ENCODE measurements at regions not wholly inside any gene's neighbourhood (a gene's known extent, or its start where the extent isn't known, plus 50 kb on each side); places are given as distances from the start of the nearest gene placed in this dataset.
"Not testable (repeated sequence)": the region's sequence is repeated elsewhere in the genome, so short reads cannot be mapped to it uniquely, and the experiment has no call there.

DNA sequence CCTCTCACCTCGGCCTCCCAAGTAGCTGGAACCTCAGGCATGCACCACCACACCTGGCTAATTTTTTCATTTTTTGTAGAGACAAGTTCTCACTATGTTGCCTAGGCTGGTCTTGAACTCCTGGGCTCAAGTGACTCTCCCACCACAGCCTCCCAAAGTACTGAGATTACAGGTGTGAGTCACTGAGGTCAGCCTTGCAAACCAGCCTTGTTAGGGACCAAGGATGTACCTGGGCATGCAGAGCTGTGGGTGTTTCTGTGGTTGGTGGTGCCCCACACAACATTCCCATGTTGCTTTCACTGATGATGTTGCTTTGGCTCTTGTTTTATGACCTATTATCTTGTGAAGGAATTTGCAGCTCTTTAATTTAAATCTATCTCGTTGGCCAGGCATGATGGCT lies 54.8 kb downstream of the OTUD1 start:
- no peak for DNase-seq

DNA sequence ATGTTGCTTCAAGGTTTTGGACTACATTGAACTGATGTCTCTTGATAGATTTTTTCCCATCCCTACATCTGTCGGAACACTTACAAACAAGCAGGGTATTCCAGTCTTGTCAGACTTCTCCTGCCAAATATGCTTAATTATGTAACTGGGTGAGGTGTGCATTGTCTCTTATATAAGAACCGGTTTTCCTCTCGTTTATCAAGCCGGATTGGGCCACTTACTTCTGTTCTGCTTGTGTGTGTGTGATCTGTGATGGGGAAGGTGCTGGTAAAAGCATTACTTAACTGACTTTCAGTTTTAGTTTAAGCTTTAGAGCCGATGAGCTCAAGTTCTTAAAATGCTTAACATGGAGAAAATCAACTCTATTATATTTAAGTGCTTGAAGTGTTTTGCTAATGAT lies 57.9 kb downstream of the OTUD1 start:
- no peak for DNase-seq

DNA sequence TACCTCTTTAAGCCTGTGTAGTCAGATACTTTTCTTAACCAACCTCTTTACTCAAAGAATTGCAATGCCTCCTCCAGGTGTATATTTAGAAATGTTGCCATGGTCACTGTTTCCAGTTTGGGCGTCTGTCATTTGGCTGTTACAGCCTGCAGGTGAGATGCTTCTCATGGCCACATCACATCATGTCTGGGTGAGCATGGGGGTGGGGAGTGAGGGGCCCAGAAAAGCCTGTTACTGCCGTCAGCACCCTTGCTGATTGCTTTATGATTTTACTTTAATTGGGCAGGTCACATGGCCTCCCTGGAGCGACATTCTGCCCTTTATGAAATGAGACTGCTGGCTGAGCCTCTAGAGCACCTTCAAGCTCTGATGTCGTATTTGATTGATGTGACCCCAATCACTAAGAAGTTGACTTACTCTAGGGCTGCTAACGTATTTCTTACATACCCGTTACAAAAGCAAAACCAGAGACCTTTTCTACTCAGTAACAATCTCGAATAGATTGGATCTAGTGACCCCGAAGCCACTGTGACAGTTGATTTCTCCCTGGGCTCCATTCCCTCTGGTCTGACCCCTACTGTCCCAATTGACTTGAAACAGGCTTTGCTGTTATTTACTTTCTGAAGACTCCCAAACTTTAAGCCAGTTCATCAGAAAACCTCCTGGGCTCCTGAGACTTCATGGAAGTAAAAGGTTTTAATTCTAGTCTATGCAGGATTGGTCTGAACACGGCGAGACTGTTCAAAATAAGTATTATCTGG lies 60.7 kb downstream of the OTUD1 start:
- DNase-seq = no peak

DNA sequence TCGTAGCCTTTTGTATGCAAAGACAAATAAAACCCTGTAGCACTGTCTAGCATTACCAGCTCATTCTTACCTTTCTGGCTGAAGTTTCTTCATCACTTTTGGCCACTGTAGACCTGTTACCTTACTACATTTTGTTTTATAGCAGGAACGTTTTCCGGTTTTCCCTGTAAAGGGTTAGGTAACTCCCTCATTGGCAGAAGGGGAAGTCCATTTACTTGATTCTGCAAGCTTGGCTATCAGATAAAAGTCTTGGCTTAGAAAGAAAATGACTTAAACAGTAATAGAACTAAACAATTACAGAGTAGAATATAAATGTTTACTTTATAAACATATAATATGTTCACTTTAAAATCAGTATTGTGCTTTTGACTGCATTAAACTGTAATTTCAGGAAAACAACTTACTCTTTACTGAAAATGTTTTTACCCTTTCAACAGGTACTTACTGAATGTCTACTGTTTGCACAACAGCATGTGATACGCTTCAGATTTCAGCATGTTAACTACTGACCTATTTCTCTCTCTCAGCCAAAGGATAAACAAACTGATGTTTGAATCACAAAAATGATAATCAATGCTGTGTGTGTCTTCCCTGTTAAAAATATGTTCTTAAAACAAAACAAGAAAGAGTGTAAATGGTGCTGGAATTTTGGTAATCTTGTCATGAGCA lies 67.1 kb downstream of the OTUD1 start:
- no peak for DNase-seq

DNA sequence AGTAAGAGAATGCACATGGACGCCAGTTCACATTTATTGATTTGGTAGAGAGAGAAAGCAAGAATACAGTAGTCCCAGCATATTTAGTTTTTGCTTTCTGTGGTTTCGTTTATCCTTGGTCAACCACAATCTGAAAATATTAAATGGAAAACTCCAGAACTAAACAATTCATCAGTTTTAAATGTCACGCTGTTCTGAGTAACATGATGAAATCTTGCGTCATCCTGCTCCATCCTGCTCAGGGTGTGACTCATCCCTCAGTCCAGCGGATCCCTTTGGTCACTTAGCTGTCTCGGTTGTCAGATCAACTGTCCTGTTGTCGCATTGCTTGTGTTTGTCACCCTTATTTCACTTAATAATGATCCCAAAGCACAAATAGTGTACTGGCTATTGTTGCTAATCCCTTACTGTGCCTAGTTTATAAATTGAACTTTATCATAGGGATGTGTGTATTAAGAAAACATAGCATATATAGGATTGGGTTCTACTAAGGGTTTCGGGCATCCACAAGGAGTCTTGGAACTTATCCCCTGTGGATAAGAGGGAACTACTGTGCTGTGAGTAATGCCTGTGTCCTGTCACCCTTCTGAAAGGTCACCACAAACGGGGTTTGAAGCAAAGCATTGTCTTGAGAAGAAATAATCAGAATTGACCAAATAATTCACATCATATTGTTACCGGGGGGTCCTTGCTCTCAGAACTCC lies 73.6 kb downstream of the OTUD1 start:
- no peak for DNase-seq

DNA sequence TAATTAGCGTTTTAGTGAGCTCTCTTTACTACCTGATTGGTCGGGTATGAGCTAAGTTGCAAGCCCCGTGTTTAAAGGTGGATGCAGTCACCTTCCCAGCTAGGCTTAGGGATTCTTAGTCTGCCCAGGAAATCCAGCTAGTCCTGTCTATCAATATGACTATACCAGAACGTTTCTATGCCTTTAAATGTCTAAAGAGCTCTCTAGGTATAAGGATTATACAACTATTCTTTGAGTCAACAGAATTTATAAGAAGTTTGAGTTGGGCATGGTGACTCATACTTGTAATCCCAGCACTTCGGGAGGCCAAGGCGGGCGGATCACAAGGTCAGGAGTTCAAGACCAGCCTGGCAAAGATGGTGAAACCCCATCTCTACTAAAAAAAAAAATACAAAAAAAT lies 74.7 kb downstream of the OTUD1 start:
- DNase-seq = not testable (repeated sequence)

DNA sequence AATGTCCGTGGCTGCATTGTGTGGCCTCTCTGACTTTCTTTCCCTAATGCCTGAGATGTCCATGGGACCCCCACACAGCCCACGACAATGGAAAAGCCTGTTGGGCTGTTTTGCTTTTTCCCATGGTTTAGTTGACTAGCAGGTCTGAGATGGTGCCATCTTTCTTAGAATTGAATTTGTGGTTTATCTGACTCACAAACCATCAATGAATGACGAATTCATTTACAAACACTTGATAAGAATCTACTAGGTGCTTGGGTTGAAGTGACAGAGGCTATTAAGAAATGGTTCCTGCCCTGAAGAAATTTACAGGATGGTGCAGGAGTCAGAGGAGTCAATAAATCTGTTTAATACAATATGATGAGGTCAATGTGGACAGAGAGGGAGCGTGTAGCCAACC lies 75.4 kb downstream of the OTUD1 start:
- DNase-seq = no peak

DNA sequence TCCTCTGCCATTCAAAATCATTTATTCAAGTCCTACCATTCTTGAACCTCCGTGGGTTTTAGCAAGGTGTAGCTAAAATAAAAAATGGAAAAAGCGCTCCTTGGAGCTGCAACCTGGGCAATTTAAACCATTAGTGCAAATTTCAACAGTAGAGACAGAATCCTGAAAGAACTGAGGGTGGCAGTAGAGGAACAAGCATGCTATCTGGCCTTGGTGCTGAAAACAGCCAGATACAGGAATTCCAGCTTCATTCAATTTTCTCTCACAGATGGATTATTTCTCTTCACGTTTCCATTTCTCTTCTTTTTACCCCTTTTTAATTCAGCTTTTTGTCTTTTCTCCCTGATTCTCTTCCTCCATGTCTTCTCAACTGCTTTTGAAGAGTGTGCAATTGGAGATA lies 77.7 kb downstream of the OTUD1 start:
- no peak for DNase-seq

DNA sequence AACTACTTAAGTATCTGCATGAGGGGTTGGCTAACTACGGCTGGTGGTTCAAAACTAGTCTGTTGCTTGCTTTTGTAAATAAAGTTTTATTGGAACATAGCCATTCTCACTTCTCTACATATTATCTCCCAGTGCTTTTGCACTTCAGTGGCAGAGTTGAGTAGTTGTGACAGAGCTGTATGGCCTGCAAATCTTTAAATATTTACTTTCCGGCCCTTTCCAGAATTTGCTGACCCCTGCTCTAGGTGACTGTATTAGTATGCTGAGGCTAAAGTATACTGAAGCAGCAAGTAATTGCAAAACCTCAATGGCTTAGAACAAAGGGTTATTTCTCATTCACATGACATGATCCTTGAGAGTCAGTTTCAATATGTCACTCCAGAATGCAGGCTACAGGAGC lies 78.3 kb downstream of the OTUD1 start:
- no peak for DNase-seq

DNA sequence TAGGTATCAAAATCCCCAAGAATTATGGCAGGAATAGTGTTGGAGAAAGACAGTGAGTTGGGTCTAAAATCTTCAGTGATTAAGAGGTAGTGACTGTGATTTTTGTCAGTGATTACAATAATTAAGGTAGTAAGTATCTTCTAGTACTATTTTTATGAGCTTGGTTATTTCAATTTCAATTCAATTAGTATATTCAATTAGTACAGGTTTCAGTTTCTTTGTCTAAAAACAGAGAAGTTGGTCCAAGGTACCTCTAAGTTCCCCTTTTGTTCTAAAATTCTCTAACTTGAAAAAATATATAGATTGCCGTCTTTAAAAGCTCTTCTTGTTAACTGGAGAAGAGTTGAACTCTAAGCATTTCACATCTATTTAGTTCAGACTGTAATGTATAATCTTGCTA lies 82.9 kb downstream of the OTUD1 start:
- DNase-seq = no peak

DNA sequence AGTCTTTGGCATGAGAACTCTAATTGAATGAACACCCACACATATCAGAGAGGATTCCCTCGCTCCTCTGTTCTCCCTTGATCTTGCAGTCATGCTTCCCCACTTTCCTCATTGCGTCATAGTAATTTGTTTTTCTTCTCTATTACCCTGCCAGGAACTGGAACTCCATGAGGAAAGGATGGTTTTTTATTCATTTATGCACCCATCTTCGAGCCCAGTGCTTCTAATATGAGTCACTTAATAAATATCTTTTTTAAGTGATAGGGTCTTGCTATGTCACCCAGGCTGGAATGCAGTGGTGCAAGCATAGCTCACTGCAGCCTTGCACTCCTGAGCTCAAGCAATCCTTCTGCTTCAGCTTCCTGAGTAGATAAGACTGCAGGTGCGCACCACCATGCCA lies 83.5 kb downstream of the OTUD1 start:
- no peak for DNase-seq

DNA sequence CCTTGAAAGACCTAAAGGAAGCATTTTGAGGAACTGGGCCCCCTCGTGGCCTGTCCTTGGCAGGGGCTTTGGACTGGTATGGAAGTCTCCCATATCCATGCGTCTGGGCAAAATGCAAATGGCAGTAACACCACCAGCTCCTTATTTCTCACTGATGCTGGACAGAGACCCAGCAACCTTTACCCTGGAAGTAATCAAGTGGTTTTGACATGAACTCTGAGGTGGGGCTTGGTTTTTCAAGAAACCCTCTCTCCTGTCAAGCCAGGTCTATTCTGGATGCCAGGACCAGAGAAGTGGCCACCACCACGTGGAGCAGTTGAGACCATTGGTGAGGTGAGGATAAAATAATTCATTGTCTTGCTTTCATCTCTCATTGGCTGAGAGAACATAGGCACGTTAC lies 84.4 kb downstream of the OTUD1 start:
- DNase-seq = no peak

DNA sequence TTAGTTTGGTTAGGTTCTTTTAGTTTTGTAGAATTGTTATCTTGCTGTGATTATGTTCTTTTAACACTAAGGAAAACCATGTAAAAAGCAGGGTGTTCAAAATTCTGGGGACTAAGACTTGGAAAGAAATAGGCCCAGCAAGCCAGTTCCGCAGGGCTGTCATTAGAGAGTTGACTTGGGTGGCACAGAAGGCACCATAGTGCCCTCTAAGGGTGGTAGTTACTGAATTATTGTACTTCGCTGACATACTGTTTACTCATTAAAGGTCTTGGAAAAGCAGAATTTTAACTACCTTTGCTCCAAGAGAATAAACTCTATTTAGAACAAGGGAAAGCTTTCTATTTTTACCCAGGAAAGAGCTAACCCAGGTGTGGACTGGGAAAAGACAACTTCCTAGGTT lies 86.5 kb downstream of the OTUD1 start:
- peak in 1 of 2 experiments; percentile 2 for DNase-seq

DNA sequence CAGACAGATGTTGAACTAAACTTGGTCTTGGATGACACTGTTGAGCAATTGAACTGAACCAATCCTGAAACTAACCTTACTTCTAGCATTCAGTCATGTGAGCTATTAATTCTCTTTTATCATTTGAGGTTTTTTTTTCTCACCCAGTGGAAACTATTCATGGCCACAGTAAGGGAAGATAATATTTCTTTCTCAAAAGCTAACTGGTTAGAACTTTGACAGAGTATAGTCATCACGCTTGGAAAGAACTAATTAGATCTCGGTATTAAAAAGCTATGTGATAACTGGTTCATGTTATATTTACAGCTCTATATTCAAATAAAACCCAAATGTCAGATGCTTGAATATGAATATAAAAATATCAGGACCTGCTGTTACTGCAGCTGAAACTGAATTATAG lies 89.5 kb downstream of the OTUD1 start:
- no peak for DNase-seq

DNA sequence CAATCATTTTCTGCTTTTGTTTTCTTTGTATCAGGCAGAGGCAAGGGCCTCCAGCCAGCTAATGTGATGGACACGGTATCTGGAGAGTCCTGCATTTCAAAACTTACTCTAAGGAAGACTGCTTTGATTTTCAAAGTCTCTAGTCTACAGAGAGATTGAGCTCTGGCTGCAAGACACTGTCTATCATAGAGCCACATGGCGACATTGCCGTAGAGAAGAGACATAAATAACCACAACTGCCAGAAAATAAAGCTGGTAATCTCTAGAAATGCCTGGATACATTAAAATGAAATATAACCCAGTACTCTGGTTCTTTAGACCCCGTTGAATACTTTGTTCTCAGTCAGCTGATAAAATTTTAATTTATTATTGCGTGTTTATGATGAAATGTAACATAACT lies 90.8 kb downstream of the OTUD1 start:
- DNase-seq = no peak

DNA sequence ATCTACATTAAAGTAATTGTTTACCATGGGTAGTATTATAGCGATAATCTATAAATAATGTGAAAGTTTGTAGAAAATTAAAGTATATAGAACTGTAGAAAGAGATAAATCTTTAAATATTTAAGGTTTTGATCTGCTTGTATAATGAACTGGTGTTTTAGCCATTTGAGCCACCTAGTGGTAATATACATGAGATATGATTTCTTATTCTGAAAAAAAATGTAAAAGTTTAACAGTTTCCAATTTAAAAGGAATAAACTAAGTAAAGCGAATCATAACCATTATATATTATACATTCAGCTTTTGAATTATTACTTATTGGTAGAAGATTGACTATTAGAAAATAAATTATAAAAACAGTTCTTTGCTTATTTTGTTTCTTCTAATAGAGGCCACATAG lies 91.2 kb downstream of the OTUD1 start:
- no peak for DNase-seq

DNA sequence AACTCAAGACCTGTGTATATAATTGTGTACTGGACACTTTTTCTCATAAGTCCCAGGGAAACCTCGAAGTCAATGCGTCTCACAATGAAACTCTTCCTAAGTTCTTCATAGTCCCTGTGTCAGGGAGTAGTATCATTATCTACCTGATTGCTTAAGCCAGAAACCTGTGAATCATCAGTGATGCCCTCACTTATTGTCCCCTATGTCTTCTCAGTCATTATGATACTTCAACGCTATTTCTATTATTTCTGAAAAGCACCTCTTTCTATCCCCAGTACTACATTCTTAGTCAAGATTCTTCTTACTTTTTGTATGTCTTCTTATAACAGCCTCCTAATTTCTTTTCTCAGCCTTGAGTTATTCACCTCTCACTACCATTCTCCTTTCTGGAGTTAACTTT lies 94.3 kb downstream of the OTUD1 start:
- DNase-seq = no peak

DNA sequence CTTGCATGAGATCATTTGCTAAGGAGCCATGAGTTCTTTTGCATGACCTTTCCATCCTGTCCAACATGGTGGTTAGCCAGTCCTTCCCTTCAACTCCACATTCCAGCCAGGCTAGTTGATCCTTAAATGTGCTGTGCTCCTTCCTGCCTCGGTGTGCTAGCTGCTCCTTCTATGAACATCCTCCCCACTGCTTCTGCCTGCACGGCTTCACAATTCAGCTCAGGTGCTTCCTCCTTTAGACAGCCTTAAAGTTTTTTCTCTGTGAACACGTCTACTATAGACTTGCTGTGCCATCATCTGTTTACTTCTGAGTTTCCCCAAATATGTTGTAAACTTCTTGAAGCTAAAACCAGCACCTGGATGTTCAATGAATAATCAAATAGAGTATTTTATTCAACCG lies 95.5 kb downstream of the OTUD1 start:
- DNase-seq = no peak

DNA sequence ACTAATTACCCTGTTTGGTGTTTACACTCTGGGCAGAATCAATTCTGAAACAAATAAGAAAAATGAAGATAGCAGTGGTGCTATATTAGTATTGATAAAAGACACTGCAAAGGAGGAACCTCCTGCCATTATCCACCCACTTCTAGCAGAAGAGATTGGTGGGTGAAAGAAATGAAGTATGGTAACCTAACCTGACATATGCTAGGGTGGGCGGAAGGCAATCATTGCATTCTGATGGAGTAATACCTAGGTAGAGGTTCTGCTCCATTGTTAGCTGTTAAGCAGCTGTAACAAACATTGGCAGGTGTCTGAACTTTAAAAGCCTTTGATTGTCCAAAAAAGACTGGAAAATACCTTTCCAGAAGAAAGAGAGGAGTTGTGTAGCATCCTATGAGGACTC lies 95.9 kb downstream of the OTUD1 start:
- no peak for DNase-seq

DNA sequence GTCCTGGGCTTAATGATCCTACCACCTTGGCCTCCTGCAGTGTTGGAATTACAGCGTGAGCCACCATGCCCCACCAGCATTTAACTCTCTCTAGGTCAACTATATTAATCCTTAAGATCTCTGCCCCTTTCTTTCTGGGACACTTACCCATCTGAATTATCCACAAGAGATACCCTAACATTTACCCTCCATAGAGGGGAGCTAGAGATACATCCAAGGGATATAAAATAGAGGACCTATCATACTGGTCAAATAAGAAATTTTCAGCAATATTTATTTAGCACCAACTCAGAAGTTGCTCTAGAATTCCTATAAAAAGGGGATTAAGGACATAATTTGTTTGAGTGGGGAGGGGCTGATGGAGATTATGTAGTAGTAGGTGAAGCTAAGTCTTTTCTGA lies 96.5 kb downstream of the OTUD1 start:
- DNase-seq = no peak

DNA sequence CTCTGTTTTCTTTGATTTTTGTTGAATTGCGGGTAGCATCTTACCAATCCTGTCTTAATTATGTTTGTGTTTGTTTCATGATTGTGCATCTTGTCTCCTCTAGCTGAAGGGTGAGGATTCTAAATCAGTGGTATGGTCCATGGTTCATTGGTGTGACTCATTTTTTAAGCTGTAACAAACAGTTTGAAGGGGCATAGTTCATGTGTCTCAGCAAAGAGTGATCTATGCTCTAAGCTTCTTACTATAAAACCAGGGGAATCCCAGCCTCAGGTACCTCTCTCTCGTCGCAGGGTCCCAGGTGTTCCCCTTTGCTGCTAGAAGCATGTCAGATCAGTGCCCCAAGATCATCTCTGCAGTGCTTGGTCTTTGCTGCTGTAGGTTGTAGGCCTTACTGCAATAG lies 100.1 kb downstream of the OTUD1 start:
- no peak for DNase-seq

DNA sequence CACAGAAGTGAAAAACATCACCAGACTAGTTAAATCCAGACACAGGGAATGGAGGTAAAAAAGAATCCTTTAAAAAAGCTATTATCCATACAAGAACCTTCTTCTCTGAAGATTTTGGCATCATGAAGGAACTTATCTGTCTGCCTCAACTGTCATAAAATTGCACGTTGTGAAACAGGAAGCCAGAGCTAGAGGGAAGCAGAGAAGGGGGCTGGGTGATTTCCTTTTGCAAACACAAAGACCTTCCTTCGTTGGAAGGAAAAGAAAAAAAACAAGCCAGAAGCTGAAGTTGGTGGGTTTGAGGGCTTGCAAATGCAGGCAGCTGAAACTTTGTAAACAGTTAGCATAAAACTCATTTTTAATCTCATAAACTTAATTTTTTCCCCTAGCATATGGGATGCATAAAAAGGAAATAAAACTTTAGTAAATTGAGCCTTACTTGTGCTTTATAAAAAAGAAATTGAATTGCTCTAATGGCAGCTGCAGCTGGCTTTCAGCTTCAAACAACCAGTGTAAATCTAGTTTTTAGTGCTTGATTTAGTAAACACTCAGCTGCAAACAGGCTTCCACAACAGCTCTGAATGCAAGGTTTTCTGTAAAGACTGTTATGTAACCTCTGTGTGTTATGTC lies 101.6 kb downstream of the OTUD1 start:
- no peak for DNase-seq

DNA sequence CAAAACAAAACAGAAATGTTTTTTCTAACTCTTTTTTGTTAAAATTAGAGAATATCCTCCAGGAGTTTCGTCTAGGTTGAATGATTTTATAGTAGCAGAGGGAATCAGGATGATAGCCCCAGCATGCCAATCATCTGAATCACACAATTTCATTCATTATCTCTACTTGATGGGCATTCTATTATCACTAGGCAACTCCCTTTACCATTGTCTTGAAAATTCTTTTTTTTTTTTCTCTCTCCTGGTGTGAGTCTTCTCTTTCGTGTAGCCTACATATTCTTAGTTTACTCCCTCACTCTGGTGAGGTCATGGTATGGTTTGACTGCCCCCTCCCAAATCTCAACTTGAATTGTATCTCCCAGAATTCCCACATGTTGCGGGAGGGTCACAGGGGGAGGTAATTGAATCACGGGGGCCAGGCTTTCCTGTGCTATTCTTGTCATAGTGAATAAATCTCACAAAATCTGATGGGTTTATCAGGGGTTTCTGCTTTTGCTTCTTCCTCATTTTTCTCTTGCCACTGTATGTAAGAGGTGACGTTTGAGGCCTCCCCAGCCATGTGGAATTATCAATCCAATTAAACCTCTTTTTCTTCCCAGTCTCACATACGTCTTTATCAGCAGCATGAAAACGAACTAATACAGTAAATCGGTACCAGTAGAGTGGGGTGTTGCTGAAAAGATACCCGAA lies 105.0 kb downstream of the OTUD1 start:
- DNase-seq = no peak

Data from cerebellar nuclear complex (tissue), 1 donor.